CD4-positive, alpha-beta T cell (primary cell): ENCODE measurements at regions not wholly inside any gene's neighbourhood (a gene's known extent, or its start where the extent isn't known, plus 50 kb on each side); places are given as distances from the start of the nearest gene placed in this dataset.

Source experiments
- ATAC-seq: fragments of 200-7000 bp; cut with Tn5 transposase; one replicate; pipeline ENCODE4 v1.10.0; 2022; ENCODE audit warnings: mild to moderate bottlenecking; ENCODE audit not compliant: poor library complexity
- CTCF ChIA-PET: fragments of 350-600 bp; sonication (Branson Sonifier 250); formaldehyde crosslinking; loops from one replicate; lab custom pipeline; 2021; ENCODE audit warnings: antibody characterized with exemption, inconsistent platforms; lab: Charles Lee
- POLR2A ChIA-PET: fragments of 350-600 bp; sonication (Branson Sonifier 250); formaldehyde crosslinking; loops from one replicate; lab custom pipeline; 2021; ENCODE audit warnings: antibody characterized with exemption, inconsistent platforms; lab: Charles Lee
- DNase-seq, 14 experiments: peaks; one replicate each; pipeline ENCODE4 v3.0.0-alpha.2; 2013 to 2020; ENCODE audit warnings: mixed read lengths in 2 of 14
- H3K27ac ChIP-seq, 2 donors: one replicate each; pipeline versions ENCODE4 v1.5.1 to v1.7.0; 2013; ENCODE audit warnings: low read length in 2 of 2, low read depth in 1 of 2, mild to moderate bottlenecking in 1 of 2
- H3K27me3 ChIP-seq, 2 experiments: 1 replicate in 1 of 2; 2 replicates in 1 of 2; pipeline versions ENCODE4 v1.6.1 to v1.7.0; 2013; ENCODE audit warnings: low read length in 2 of 2, control low read depth in 1 of 2, mild to moderate bottlenecking in 1 of 2, moderate library complexity in 1 of 2; ENCODE audit not compliant: insufficient read depth in 2 of 2, control insufficient read depth in 1 of 2
- H3K36me3 ChIP-seq: one replicate; pipeline ENCODE4 v1.6.1; 2013; ENCODE audit warnings: low read length, control low read depth; ENCODE audit not compliant: insufficient read depth
- H3K4me1 ChIP-seq: one replicate; pipeline ENCODE4 v1.6.1; 2013; ENCODE audit warnings: low read length, control low read depth; ENCODE audit not compliant: insufficient read depth
- H3K4me3 ChIP-seq: one replicate; pipeline ENCODE4 v1.5.1; 2013; ENCODE audit warnings: mild to moderate bottlenecking, low read length, moderate library complexity
- H3K9me3 ChIP-seq, 2 experiments: 1 replicate in 1 of 2; 2 replicates in 1 of 2; pipeline versions ENCODE4 v1.6.1 to v1.7.0; 2013; ENCODE audit warnings: low read length in 2 of 2, mild to moderate bottlenecking in 2 of 2, control low read depth in 1 of 2, moderate library complexity in 1 of 2; ENCODE audit not compliant: control insufficient read depth in 1 of 2, insufficient read depth in 1 of 2
- H3K27ac Mint-ChIP-seq: one replicate; pipeline ENCODE4 v1.8.0; 2020; ENCODE audit warnings: mixed read lengths
- H3K27me3 Mint-ChIP-seq: one replicate; pipeline ENCODE4 v1.8.0; 2021; ENCODE audit warnings: mixed read lengths
- H3K36me3 Mint-ChIP-seq: one replicate; pipeline ENCODE4 v1.8.0; 2021; ENCODE audit warnings: low read depth, mixed read lengths
- H3K4me1 Mint-ChIP-seq: one replicate; pipeline ENCODE4 v1.8.0; 2021; ENCODE audit warnings: low read depth, mixed read lengths
- H3K4me3 Mint-ChIP-seq: one replicate; pipeline ENCODE4 v1.8.0; 2020; ENCODE audit warnings: mild to moderate bottlenecking, mixed read lengths
- H3K9me3 Mint-ChIP-seq: one replicate; pipeline ENCODE4 v1.8.0; 2020; ENCODE audit warnings: mixed read lengths
- intact Hi-C, 2 experiments: fragments of 100-400 bp; cut with DNase I in 1 of 2; cut with micrococcal nuclease in 1 of 2; formaldehyde crosslinking; loops; one replicate each; pipeline versions ENCODE4 v1.15.1 to v1.9.0; 2023 to 2025; cut with DNase I, micrococcal nuclease
- TF ChIP-seq, protein P1 (sequence below): fragments of 200-600 bp; IDR thresholded peaks from one replicate; pipeline ENCODE4 v1.8.0; 2022; ENCODE audit warnings: antibody characterized with exemption, mild to moderate bottlenecking

DNA sequence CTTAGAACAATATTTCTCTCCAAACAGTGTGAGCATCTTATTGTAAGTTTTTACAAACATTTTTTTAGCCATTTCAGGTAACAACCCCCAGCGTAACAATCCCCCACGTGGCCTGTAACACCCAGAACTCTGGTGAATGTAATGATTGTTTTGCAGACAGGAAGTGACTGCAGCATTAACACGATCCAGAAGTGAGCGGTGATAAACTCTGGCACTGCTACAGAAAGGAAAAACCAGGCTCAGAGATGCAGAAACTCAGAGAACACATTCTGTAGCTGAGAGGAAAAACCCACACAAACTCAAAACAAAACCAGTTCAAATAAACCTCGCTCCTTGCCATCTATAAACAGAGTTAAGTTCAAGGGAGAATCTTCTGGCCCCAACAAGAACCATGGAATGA, 285.7 kb downstream of the FGFR2 start:
- TF ChIP-seq, protein P1, sequence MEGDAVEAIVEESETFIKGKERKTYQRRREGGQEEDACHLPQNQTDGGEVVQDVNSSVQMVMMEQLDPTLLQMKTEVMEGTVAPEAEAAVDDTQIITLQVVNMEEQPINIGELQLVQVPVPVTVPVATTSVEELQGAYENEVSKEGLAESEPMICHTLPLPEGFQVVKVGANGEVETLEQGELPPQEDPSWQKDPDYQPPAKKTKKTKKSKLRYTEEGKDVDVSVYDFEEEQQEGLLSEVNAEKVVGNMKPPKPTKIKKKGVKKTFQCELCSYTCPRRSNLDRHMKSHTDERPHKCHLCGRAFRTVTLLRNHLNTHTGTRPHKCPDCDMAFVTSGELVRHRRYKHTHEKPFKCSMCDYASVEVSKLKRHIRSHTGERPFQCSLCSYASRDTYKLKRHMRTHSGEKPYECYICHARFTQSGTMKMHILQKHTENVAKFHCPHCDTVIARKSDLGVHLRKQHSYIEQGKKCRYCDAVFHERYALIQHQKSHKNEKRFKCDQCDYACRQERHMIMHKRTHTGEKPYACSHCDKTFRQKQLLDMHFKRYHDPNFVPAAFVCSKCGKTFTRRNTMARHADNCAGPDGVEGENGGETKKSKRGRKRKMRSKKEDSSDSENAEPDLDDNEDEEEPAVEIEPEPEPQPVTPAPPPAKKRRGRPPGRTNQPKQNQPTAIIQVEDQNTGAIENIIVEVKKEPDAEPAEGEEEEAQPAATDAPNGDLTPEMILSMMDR: no peak
- CTCF ChIA-PET: no interaction called here
- H3K27me3 Mint-ChIP-seq: no peaks in the 10 kb centered on the region
- Histone ChIP-seq H3K27ac (no peak overlapping the region), H3K4me3 (no peak overlapping the region), H3K36me3 (no peaks in the 10 kb centered on the region), H3K9me3 (peaks cover 0 to 3% of the 10 kb centered on the region in 2 experiments), H3K27me3 (no peaks in the 10 kb centered on the region), H3K4me1 (no peaks in the 10 kb centered on the region)
- no peaks in the 10 kb centered on the region for H3K36me3 Mint-ChIP-seq
- no peak for ATAC-seq
- POLR2A ChIA-PET: no interaction called here
- peaks cover 3% of the 10 kb centered on the region for H3K9me3 Mint-ChIP-seq
- H3K27ac Mint-ChIP-seq: no peak overlapping the region
- no peaks in the 10 kb centered on the region for H3K4me1 Mint-ChIP-seq
- intact Hi-C loops: no loop called here
- no peak overlapping the region for H3K4me3 Mint-ChIP-seq
- DNase-seq: no peak

DNA sequence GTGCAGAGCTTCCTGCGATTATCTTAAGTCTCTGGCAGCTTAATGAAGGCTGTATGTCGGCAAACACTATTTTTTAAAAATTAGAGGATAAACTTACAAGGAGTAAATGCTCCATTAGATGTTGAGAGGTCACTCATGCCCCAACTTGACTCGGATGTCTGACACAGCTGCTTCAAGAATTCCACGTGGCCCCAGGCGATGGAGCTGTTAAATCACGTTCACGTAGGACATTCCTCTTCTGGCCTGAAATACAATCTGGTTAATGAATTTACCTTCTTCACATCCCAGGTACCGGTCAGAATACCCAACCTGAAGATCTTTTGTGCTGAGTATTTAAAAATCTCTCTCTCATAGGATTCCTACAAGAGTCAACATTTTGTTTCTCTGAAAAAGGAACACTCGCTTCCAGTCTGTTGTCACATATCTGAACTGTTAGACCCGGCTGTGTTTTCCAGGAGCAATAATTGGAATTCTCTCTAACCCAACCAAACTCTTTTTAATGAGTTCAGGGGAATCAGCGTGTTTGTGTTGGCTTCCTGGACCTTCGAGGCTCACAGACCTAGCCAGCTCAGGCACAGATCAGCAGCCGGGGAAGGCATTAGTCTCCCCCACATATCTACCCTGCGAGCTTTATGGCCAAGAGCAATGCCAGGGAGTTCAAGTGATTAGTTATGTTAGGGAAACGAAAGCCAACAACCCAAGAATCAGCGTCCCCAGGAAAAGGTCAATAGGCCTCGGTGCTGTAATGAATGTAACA, 284.9 kb downstream of the FGFR2 start:
- Histone ChIP-seq H3K36me3 (no peaks in the 10 kb centered on the region), H3K27ac (no peak overlapping the region), H3K27me3 (no peaks in the 10 kb centered on the region), H3K4me3 (no peak overlapping the region), H3K4me1 (no peaks in the 10 kb centered on the region), H3K9me3 (peaks cover 0 to 3% of the 10 kb centered on the region in 2 experiments)
- Mint-ChIP-seq H3K27ac (no peak overlapping the region), H3K4me1 (no peaks in the 10 kb centered on the region), H3K27me3 (no peaks in the 10 kb centered on the region), H3K9me3 (peaks cover 2% of the 10 kb centered on the region), H3K4me3 (no peak overlapping the region), H3K36me3 (no peaks in the 10 kb centered on the region)
- TF ChIP-seq, protein P1: no peak
- ChIA-PET POLR2A (no interaction called here), CTCF (no interaction called here)
- DNase-seq: no peak
- intact Hi-C loops: no loop called here
- no peak for ATAC-seq

DNA sequence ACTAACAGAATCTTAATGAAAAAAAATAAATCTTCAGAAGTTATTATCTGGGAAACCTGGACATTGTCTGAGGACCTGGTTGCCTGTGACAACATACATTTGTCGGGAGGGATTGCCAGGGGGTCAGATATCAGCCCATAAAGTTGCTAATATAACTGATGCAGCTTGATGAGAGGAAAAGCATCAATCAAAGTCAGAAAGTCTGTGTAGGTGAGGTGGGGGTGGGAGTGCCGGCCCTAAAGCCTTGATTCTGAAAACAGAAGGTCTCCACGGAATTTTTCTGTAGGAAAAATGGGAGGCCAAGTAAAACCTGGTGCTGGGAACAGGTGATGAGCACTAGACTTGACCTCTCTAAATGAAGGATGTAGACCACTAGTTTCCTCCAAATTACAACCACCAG, 281.8 kb downstream of the FGFR2 start:
- TF ChIP-seq, protein P1: no peak
- H3K4me1 Mint-ChIP-seq: no peaks in the 10 kb centered on the region
- no peak overlapping the region for H3K27ac Mint-ChIP-seq
- no peaks in the 10 kb centered on the region for H3K4me1 ChIP-seq
- ChIA-PET CTCF (no interaction called here), POLR2A (no interaction called here)
- H3K4me3 Mint-ChIP-seq: no peak overlapping the region
- H3K27me3 Mint-ChIP-seq: no peaks in the 10 kb centered on the region
- no peaks in the 10 kb centered on the region for H3K36me3 Mint-ChIP-seq
- DNase-seq (no peak), ATAC-seq (no peak)
- H3K9me3 Mint-ChIP-seq: peaks cover 2% of the 10 kb centered on the region
- H3K9me3 ChIP-seq: peaks cover 0 to 3% of the 10 kb centered on the region in 2 experiments
- no peaks in the 10 kb centered on the region for H3K27me3 ChIP-seq
- no peak overlapping the region for H3K27ac ChIP-seq
- intact Hi-C loops: no loop called here
- no peak overlapping the region for H3K4me3 ChIP-seq
- no peaks in the 10 kb centered on the region for H3K36me3 ChIP-seq
